SK-N-DZ (cell line): ENCODE measurements at regions not wholly inside any gene's neighbourhood (a gene's known extent, or its start where the extent isn't known, plus 50 kb on each side); places are given as distances from the start of the nearest gene placed in this dataset.
"Not testable (repeated sequence)": the region's sequence is repeated elsewhere in the genome, so short reads cannot be mapped to it uniquely, and the experiment has no call there.

Source experiments
- DNase-seq: peaks from one replicate; pipeline ENCODE4 v3.0.0-alpha.2; 2015; ENCODE audit warnings: low spot score

- no peak for DNase-seq
Measured at GRCh38 chr4:55028196-55028595, 97.2 kb downstream of the KDR start.

- no peak for DNase-seq
Measured at GRCh38 chr4:55027596-55027995, 97.8 kb downstream of the KDR start.

- DNase-seq: not testable (repeated sequence)
Measured at GRCh38 chr4:55025456-55025855, 99.9 kb downstream of the KDR start.

GRCh38 chr4:55023030-55023429 is 102.4 kb downstream of the KDR start:
- DNase-seq: no peak

GRCh38 chr4:55021214-55021613 is 104.2 kb downstream of the KDR start:
- no peak for DNase-seq

- DNase-seq: no peak
Measured at GRCh38 chr4:55020131-55020530, 105.3 kb downstream of the KDR start.

GRCh38 chr4:55018978-55019377 is 106.4 kb downstream of the KDR start:
- no peak for DNase-seq

GRCh38 chr4:55018521-55018920 is 106.9 kb downstream of the KDR start:
- no peak for DNase-seq

GRCh38 chr4:55017406-55017805 is 108.0 kb downstream of the KDR start:
- no peak for DNase-seq

GRCh38 chr4:55016131-55016530 is 109.3 kb downstream of the KDR start:
- no peak for DNase-seq

- DNase-seq: no peak
Measured at GRCh38 chr4:55014876-55015275, 110.5 kb downstream of the KDR start.

- DNase-seq: no peak
Measured at GRCh38 chr4:55013431-55013955, 111.9 kb downstream of the KDR start.

- DNase-seq: no peak
Measured at GRCh38 chr4:55012363-55013230, 112.8 kb downstream of the KDR start.

- no peak for DNase-seq
Measured at GRCh38 chr4:55011761-55012160, 113.6 kb downstream of the KDR start.

GRCh38 chr4:55010550-55010949 is 114.8 kb downstream of the KDR start:
- DNase-seq: no peak

- no peak for DNase-seq
Measured at GRCh38 chr4:55008166-55009056, 117.0 kb downstream of the KDR start.

GRCh38 chr4:55005910-55006309 is 119.5 kb downstream of the KDR start:
- DNase-seq: no peak

GRCh38 chr4:55004831-55005230 is 120.6 kb downstream of the KDR start:
- DNase-seq: no peak

GRCh38 chr4:55002431-55002830 is 123.0 kb downstream of the KDR start:
- no peak for DNase-seq

- DNase-seq: no peak
Measured at GRCh38 chr4:55001538-55001937, 123.9 kb downstream of the KDR start.

GRCh38 chr4:54999003-54999402 is 126.4 kb downstream of the KDR start:
- no peak for DNase-seq

- not testable (repeated sequence) for DNase-seq
Measured at GRCh38 chr4:54993473-54994026, 131.8 kb downstream of the KDR start.
